Parathyroid adenoma (tissue), 2 donors: ENCODE measurements at regions not wholly inside any gene's neighbourhood (a gene's known extent, or its start where the extent isn't known, plus 50 kb on each side); places are given as distances from the start of the nearest gene placed in this dataset.

Experiments
- H2AFZ ChIP-seq: fragments of 300-600 bp; sonication (generic); one replicate; pipeline ENCODE4 v1.7.0; 2017; ENCODE audit warnings: antibody characterized with exemption, mild to moderate bottlenecking
- H3K27ac ChIP-seq: fragments of 300-600 bp; sonication (generic); one replicate; pipeline ENCODE4 v1.7.0; 2017
- H3K27me3 ChIP-seq: fragments of 300-600 bp; sonication (generic); one replicate; pipeline ENCODE4 v1.7.0; 2017; ENCODE audit warnings: low read length; ENCODE audit not compliant: control insufficient read depth, insufficient read depth
- H3K36me3 ChIP-seq: fragments of 300-600 bp; sonication (generic); one replicate; pipeline ENCODE4 v1.7.0; 2017; ENCODE audit warnings: low read length; ENCODE audit not compliant: control insufficient read depth, insufficient read depth
- H3K4me1 ChIP-seq: fragments of 300-600 bp; sonication (generic); one replicate; pipeline ENCODE4 v1.7.0; 2017; ENCODE audit warnings: control low read depth
- H3K4me2 ChIP-seq: fragments of 300-600 bp; sonication (generic); one replicate; pipeline ENCODE4 v1.7.0; 2017; ENCODE audit warnings: low read length
- H3K4me3 ChIP-seq: fragments of 300-600 bp; sonication (generic); one replicate; pipeline ENCODE4 v1.7.0; 2017; ENCODE audit warnings: low read depth, low read length
- H3K79me2 ChIP-seq: fragments of 300-600 bp; sonication (generic); one replicate; pipeline ENCODE4 v1.7.0; 2017; ENCODE audit warnings: control low read depth
- H3K9ac ChIP-seq: fragments of 300-600 bp; sonication (generic); one replicate; pipeline ENCODE4 v1.7.0; 2017; ENCODE audit warnings: mild to moderate bottlenecking
- H3K9me3 ChIP-seq: fragments of 300-600 bp; sonication (generic); one replicate; pipeline ENCODE4 v1.7.0; 2017; ENCODE audit warnings: low read length; ENCODE audit not compliant: control insufficient read depth
- TF ChIP-seq, protein P1 (sequence below): fragments of 300-600 bp; sonication (generic); IDR thresholded peaks from one replicate; pipeline ENCODE4 v1.7.0; 2017; ENCODE audit warnings: antibody characterized with exemption, mild to moderate bottlenecking
- donor health status: primary hyperparathyroidism.

DNA sequence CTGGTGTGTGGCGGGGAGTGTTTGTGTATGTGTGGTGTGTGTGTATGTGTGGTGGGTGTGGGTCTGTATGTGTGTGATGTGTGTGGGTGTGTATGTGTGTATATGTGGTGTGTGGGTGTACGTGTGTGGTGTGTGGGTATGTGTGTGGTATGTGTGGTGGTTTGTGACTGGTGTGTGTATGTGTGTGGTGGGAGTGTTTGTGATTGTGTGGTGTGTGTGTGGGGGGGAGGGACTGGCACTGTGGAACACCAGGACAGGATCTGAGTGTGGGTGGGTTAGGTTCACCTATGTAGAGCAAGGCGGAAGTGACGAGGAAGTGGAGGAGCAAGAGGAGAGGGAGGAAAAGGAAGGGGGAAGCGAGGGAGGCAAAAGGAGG is 510.8 kb downstream of the SHQ1 start:
- no peaks in the 10 kb centered on the region for H3K4me1 ChIP-seq
- H3K27me3 ChIP-seq = no peaks in the 10 kb centered on the region
- H3K27ac ChIP-seq = no peak overlapping the region
- TF ChIP-seq, protein P1, sequence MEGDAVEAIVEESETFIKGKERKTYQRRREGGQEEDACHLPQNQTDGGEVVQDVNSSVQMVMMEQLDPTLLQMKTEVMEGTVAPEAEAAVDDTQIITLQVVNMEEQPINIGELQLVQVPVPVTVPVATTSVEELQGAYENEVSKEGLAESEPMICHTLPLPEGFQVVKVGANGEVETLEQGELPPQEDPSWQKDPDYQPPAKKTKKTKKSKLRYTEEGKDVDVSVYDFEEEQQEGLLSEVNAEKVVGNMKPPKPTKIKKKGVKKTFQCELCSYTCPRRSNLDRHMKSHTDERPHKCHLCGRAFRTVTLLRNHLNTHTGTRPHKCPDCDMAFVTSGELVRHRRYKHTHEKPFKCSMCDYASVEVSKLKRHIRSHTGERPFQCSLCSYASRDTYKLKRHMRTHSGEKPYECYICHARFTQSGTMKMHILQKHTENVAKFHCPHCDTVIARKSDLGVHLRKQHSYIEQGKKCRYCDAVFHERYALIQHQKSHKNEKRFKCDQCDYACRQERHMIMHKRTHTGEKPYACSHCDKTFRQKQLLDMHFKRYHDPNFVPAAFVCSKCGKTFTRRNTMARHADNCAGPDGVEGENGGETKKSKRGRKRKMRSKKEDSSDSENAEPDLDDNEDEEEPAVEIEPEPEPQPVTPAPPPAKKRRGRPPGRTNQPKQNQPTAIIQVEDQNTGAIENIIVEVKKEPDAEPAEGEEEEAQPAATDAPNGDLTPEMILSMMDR = no peak
- H3K4me2 ChIP-seq = no peak overlapping the region
- no peak overlapping the region for H2AFZ ChIP-seq
- H3K36me3 ChIP-seq = no peaks in the 10 kb centered on the region
- H3K79me2 ChIP-seq = no peaks in the 10 kb centered on the region
- no peak overlapping the region for H3K4me3 ChIP-seq
- H3K9ac ChIP-seq = no peak overlapping the region
- H3K9me3 ChIP-seq = no peaks in the 10 kb centered on the region

DNA sequence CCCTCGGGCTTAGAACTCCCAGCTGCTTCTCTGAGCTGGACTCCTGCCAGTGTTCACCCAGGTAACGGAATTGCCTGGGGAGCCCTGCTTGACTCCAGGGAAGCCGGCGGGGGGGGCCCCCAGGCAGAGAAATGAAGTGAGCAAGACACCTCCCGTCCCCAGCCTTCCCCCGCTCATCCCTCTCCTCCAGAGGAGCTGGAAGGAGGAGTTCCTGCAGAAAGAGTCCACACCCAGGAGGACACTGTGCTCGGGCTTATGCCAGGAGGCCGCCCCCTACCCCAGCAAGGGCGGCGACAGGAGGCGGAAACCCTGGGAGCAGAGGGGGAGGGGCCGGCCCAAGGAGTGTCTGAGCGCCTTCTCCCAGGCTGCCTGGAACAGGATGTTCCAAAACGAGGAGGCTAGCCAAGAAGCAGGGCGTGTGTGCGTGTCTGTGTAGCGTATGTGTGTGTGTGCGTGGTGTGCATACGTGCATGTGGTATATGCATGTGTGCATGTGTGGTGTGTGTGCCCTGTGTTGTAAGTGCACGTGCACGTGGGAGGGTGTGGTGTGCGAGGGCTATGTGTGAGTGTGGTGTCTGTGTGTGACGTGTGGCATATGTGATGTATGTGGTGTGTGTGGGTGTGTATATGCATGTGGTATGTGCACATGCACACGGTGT is 511.3 kb downstream of the SHQ1 start:
- Histone ChIP-seq H3K27me3 (no peaks in the 10 kb centered on the region), H3K36me3 (no peaks in the 10 kb centered on the region), H3K27ac (no peak overlapping the region), H3K4me1 (no peaks in the 10 kb centered on the region), H3K9me3 (no peaks in the 10 kb centered on the region), H2AFZ (peak overlapping the region; percentile 5), H3K79me2 (no peaks in the 10 kb centered on the region), H3K9ac (no peak overlapping the region), H3K4me3 (no peak overlapping the region), H3K4me2 (no peak overlapping the region)
- TF ChIP-seq, protein P1 = no peak

DNA sequence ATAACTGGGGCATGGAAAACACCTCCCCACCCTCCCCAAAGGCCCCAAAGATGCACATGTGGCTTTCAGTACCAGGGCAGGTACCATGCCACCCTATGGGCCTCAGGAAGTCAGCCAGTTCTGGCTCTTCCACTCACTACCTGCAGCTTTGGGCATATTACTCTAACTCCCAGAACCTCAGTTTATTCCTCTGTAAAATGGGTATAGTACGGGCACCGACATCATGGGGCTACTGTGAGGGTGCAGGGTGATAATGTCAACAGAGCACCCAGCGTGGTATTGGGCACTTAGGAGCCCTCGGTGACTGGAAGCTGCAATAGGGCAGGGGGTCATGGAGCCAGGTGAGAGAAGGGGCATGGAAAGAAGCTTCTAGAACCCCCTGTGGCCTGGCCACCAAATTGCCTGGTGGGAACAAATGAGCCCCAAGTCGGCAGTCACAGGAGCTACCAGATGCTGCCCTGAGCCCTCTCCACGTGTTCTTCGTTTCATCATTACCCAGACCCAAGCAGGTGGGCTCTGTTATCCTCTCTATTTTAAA is 512.1 kb downstream of the SHQ1 start:
- Histone ChIP-seq H3K4me2 (no peak overlapping the region), H3K27me3 (no peaks in the 10 kb centered on the region), H3K36me3 (no peaks in the 10 kb centered on the region), H2AFZ (no peak overlapping the region), H3K9ac (no peak overlapping the region), H3K79me2 (no peaks in the 10 kb centered on the region), H3K4me3 (no peak overlapping the region), H3K27ac (no peak overlapping the region), H3K9me3 (no peaks in the 10 kb centered on the region), H3K4me1 (no peaks in the 10 kb centered on the region)
- TF ChIP-seq, protein P1 = no peak

DNA sequence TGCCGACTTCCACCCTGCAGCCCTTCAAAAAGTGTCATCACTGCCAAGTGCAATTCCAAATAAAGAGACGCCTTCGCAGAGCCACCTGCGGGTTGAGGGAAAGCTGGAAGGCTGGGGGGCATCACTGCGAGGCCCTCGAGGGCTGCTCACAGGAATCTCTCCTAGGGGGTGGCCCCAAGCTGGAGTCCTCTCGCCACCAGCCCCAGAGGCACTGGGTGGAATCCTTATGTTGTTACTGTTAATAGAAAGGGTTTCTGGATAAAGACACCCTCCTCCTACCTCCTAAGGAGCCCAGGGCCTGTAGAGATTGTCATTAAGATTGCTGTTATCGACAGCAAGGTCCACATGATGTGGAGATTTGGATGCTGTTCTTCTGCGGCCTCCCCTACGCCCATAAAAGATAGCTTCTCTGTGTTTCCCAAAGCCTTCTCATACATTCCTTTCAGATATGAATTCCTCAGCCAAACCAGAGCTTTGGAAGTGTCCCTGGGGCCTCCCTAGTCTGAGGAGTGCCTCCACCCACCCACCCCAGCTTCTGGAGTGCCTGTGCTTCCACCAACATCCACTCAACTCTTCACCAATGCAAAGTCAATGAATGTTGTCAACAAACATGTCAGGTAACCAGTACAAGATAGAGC is 512.7 kb downstream of the SHQ1 start:
- H2AFZ ChIP-seq = no peak overlapping the region
- TF ChIP-seq, protein P1 = no peak
- no peaks in the 10 kb centered on the region for H3K9me3 ChIP-seq
- no peak overlapping the region for H3K9ac ChIP-seq
- H3K36me3 ChIP-seq = no peaks in the 10 kb centered on the region
- no peak overlapping the region for H3K4me3 ChIP-seq
- no peaks in the 10 kb centered on the region for H3K27me3 ChIP-seq
- no peaks in the 10 kb centered on the region for H3K4me1 ChIP-seq
- H3K4me2 ChIP-seq = no peak overlapping the region
- no peak overlapping the region for H3K27ac ChIP-seq
- no peaks in the 10 kb centered on the region for H3K79me2 ChIP-seq
